ENCODE measurements at regions not wholly inside any gene's neighbourhood (a gene's known extent, or its start where the extent isn't known, plus 50 kb on each side); places are given as distances from the start of the nearest gene placed in this dataset.

DNA sequence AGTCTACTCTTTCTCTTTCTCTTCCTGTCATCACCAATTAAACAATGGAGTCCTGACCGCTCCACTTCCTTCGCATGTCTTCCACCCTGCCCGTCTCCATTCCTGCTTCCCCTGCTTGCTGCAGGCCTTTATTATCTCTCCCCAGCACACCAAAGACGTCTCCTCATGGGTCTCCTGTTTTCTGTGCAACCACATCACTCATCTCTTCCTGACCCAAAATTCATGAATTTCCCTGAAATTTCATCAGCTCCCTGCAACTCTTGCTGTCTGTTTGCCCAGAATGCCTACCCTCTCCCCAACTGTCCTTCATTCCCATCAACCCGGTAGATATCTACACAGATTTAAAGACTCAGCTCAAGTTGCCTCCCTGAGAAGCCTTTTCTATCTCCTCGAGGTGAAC is 76.7 kb upstream of the ALOX12 start:
- TF ChIP-seq POLR2A (IDR thresholded peaks at IDR 0.05; ENCODE audit: extremely low read depth, insufficient read length), result no peak
- TF ChIP-seq, protein P1, sequence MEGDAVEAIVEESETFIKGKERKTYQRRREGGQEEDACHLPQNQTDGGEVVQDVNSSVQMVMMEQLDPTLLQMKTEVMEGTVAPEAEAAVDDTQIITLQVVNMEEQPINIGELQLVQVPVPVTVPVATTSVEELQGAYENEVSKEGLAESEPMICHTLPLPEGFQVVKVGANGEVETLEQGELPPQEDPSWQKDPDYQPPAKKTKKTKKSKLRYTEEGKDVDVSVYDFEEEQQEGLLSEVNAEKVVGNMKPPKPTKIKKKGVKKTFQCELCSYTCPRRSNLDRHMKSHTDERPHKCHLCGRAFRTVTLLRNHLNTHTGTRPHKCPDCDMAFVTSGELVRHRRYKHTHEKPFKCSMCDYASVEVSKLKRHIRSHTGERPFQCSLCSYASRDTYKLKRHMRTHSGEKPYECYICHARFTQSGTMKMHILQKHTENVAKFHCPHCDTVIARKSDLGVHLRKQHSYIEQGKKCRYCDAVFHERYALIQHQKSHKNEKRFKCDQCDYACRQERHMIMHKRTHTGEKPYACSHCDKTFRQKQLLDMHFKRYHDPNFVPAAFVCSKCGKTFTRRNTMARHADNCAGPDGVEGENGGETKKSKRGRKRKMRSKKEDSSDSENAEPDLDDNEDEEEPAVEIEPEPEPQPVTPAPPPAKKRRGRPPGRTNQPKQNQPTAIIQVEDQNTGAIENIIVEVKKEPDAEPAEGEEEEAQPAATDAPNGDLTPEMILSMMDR (IDR thresholded peaks at IDR 0.05; ENCODE audit: low read depth, low read length), result no peak
